ENCODE measurements at regions not wholly inside any gene's neighbourhood (a gene's known extent, or its start where the extent isn't known, plus 50 kb on each side); places are given as distances from the start of the nearest gene placed in this dataset.

GRCh38 chr4:136371231-136371630 is 1161.1 kb downstream of the PCDH18 start:
- no peaks in the 10 kb centered on the region for H3K36me3 ChIP-seq
- no peaks in the 10 kb centered on the region for H3K4me1 ChIP-seq
- TF ChIP-seq POLR2AphosphoS5 (IDR thresholded peaks at IDR 0.05; ENCODE audit: insufficient read depth in 1 of 2, low read depth in 1 of 2) (no peak), POLR2A (IDR thresholded peaks at IDR 0.05) (no peak), CTCF (IDR thresholded peaks at IDR 0.05) (no peak)
- no peak overlapping the region for H3K27ac ChIP-seq
- H3K9me3 ChIP-seq: no peaks in the 10 kb centered on the region
- H3K27me3 ChIP-seq: no peaks in the 10 kb centered on the region
- intact Hi-C loops (cut with DNase I): no loop called here
- no peak overlapping the region for H3K4me3 ChIP-seq
- no peak for DNase-seq (ENCODE audit: extremely low spot score in 2 of 2)

GRCh38 chr4:136369073-136369472 is 1163.2 kb downstream of the PCDH18 start:
- Histone ChIP-seq H3K27ac (no peak overlapping the region), H3K36me3 (no peaks in the 10 kb centered on the region), H3K4me1 (no peaks in the 10 kb centered on the region), H3K4me3 (no peak overlapping the region), H3K9me3 (no peaks in the 10 kb centered on the region), H3K27me3 (no peaks in the 10 kb centered on the region)
- no peak for DNase-seq (ENCODE audit: extremely low spot score in 2 of 2)
- intact Hi-C loops (cut with DNase I): no loop called here
- TF ChIP-seq CTCF (IDR thresholded peaks at IDR 0.05) (no peak), POLR2A (IDR thresholded peaks at IDR 0.05) (no peak), POLR2AphosphoS5 (IDR thresholded peaks at IDR 0.05; ENCODE audit: insufficient read depth in 1 of 2, low read depth in 1 of 2) (no peak)

GRCh38 chr4:136357556-136357955 is 1174.7 kb downstream of the PCDH18 start:
- H3K27ac ChIP-seq: no peak overlapping the region
- no peaks in the 10 kb centered on the region for H3K4me1 ChIP-seq
- intact Hi-C loops (cut with DNase I): no loop called here
- TF ChIP-seq POLR2AphosphoS5 (IDR thresholded peaks at IDR 0.05; ENCODE audit: insufficient read depth in 1 of 2, low read depth in 1 of 2) (no peak), POLR2A (IDR thresholded peaks at IDR 0.05) (no peak), CTCF (IDR thresholded peaks at IDR 0.05) (no peak)
- no peaks in the 10 kb centered on the region for H3K36me3 ChIP-seq
- H3K4me3 ChIP-seq: no peak overlapping the region
- H3K9me3 ChIP-seq: no peaks in the 10 kb centered on the region
- DNase-seq (ENCODE audit: extremely low spot score in 2 of 2): no peak
- no peaks in the 10 kb centered on the region for H3K27me3 ChIP-seq

- H3K36me3 ChIP-seq: no peaks in the 10 kb centered on the region
- intact Hi-C loops (cut with DNase I): no loop called here
- no peak for DNase-seq (ENCODE audit: extremely low spot score in 2 of 2)
- no peak overlapping the region for H3K4me3 ChIP-seq
- no peak overlapping the region for H3K27ac ChIP-seq
- no peaks in the 10 kb centered on the region for H3K4me1 ChIP-seq
- H3K27me3 ChIP-seq: no peaks in the 10 kb centered on the region
- TF ChIP-seq CTCF (IDR thresholded peaks at IDR 0.05) (no peak), POLR2AphosphoS5 (IDR thresholded peaks at IDR 0.05; ENCODE audit: insufficient read depth in 1 of 2, low read depth in 1 of 2) (no peak), POLR2A (IDR thresholded peaks at IDR 0.05) (no peak)
- no peaks in the 10 kb centered on the region for H3K9me3 ChIP-seq
These were observed 1176.3 kb downstream of the PCDH18 start for GRCh38 chr4:136355970-136356369.

- Histone ChIP-seq H3K4me3 (no peak overlapping the region), H3K36me3 (no peaks in the 10 kb centered on the region), H3K27ac (no peak overlapping the region), H3K4me1 (no peaks in the 10 kb centered on the region), H3K9me3 (no peaks in the 10 kb centered on the region), H3K27me3 (no peaks in the 10 kb centered on the region)
- intact Hi-C loops (cut with DNase I): no loop called here
- no peak for DNase-seq (ENCODE audit: extremely low spot score in 2 of 2)
- TF ChIP-seq POLR2AphosphoS5 (IDR thresholded peaks at IDR 0.05; ENCODE audit: insufficient read depth in 1 of 2, low read depth in 1 of 2) (no peak), CTCF (IDR thresholded peaks at IDR 0.05) (no peak)
These were observed 1189.0 kb downstream of the PCDH18 start for GRCh38 chr4:136343340-136343739.

Data from vagina (tissue), 2 donors.